GM12878 (cell line): ENCODE measurements at regions not wholly inside any gene's neighbourhood (a gene's known extent, or its start where the extent isn't known, plus 50 kb on each side); places are given as distances from the start of the nearest gene placed in this dataset.

Experiments used
- ATAC-seq: fragments of 200-7000 bp; cut with Tn5 transposase; 3 replicates; pipeline ENCODE4 v1.9.1; 2020; ENCODE audit warnings: mild to moderate bottlenecking, moderate library complexity
- BruUV-seq: library from RNA; stranded (reverse); fragments of 400-500 nt; replicated peaks from 2 replicates; lab custom pipeline; 2021; lab: Mats Ljungman, UMichigan
- CTCF ChIA-PET: fragments of 300-600 bp; sonication (Branson Sonifier 250); formaldehyde crosslinking; extraction: SDS; loops from one replicate; lab custom pipeline; 2021; ENCODE audit warnings: inconsistent platforms; lab: Yijun Ruan, JAX
- POLR2A ChIA-PET: fragments of 350-600 bp; formaldehyde crosslinking; extraction: SDS; loops from one replicate; lab custom pipeline; 2021; ENCODE audit warnings: inconsistent platforms; lab: Charles Lee
- RAD21 ChIA-PET: fragments of 300-600 bp; sonication (Branson Sonifier 250); formaldehyde crosslinking; loops from one replicate; lab custom pipeline; 2023; ENCODE audit warnings: antibody characterized with exemption; ENCODE audit not compliant: unreplicated experiment; lab: Charles Lee
- SMC1A ChIA-PET: fragments of 300-600 bp; sonication (Branson Sonifier 250); formaldehyde crosslinking; loops from one replicate; lab custom pipeline; 2023; ENCODE audit not compliant: unreplicated experiment, uncharacterized antibody; lab: Charles Lee
- DNase-seq: peaks from one replicate; pipeline ENCODE4 v3.0.0-alpha.2; 2011; ENCODE audit warnings: low read depth, low spot score
- FAIRE-seq: peaks from 3 replicates; lab custom pipeline; 2011; peaks lifted over from hg19 to GRCh38; lab: Jason Lieb, UNC
- H2AFZ ChIP-seq: 2 replicates; pipeline ENCODE4 v1.6.0; 2011; ENCODE audit warnings: low read depth, low read length, control low read depth; ENCODE audit not compliant: control insufficient read depth
- H3K27ac ChIP-seq: 2 replicates; pipeline ENCODE4 v1.5.1; 2011; ENCODE audit warnings: control low read depth; ENCODE audit not compliant: control insufficient read depth, insufficient read depth
- H3K27me3 ChIP-seq, 2 experiments: replicated peaks in 1 of 2; 2 replicates each; pipeline versions ENCODE4 v1.6.0 to v1.6.1; 2011; ENCODE audit warnings: low read length in 1 of 2; ENCODE audit not compliant: control insufficient read depth in 2 of 2, insufficient read depth in 2 of 2
- H3K36me3 ChIP-seq, 2 experiments: 2 replicates each; pipeline ENCODE4 v1.5.1; 2011; ENCODE audit warnings: low read length in 1 of 2; ENCODE audit not compliant: control insufficient read depth in 2 of 2, insufficient read depth in 2 of 2
- H3K4me1 ChIP-seq: 2 replicates; pipeline ENCODE4 v1.6.1; 2011; ENCODE audit warnings: mild to moderate bottlenecking, low read length, moderate library complexity, mixed read lengths; ENCODE audit not compliant: control insufficient read depth, insufficient read depth
- H3K4me2 ChIP-seq: 2 replicates; pipeline ENCODE4 v1.6.0; 2011; ENCODE audit warnings: control low read depth; ENCODE audit not compliant: control insufficient read depth, insufficient read depth
- H3K4me3 ChIP-seq: fragments of 200-600 bp; sonication (generic); 2 replicates; pipeline ENCODE4 v1.5.1; 2016
- H3K79me2 ChIP-seq: 2 replicates; pipeline ENCODE4 v1.6.0; 2011; ENCODE audit warnings: low read length; ENCODE audit not compliant: control insufficient read depth, insufficient read depth
- H3K9ac ChIP-seq: 2 replicates; pipeline ENCODE4 v1.8.0; 2011; ENCODE audit warnings: low read length, control low read depth, mixed read lengths; ENCODE audit not compliant: control insufficient read depth, insufficient read depth
- H3K9me3 ChIP-seq: replicated peaks from 3 replicates; pipeline ENCODE4 v1.5.1; 2011; ENCODE audit warnings: mild to moderate bottlenecking, low read length; ENCODE audit not compliant: control insufficient read depth, insufficient read depth
- H4K20me1 ChIP-seq: 2 replicates; pipeline ENCODE4 v1.6.0; 2011; ENCODE audit not compliant: control insufficient read depth, insufficient read depth
- CREB1 ChIP-seq: IDR thresholded peaks from 2 replicates; pipeline ENCODE4 v1.6.1; 2012; ENCODE audit warnings: low read depth, mild to moderate bottlenecking, inconsistent platforms
- EED ChIP-seq: sonication (generic); IDR thresholded peaks from 2 replicates; pipeline ENCODE4 v1.6.1; 2016; ENCODE audit warnings: antibody characterized with exemption, low read depth
- EZH2 ChIP-seq: IDR thresholded peaks from 2 replicates; pipeline ENCODE4 v1.6.1; 2012; ENCODE audit warnings: low read depth, mild to moderate bottlenecking, control low read depth, inconsistent platforms, low read length, borderline replicate concordance; ENCODE audit not compliant: control insufficient read depth
- GABPA ChIP-seq: IDR thresholded peaks from 2 replicates; pipeline ENCODE4 v1.6.1; 2014; ENCODE audit warnings: antibody characterized with exemption, low read depth, mild to moderate bottlenecking, inconsistent platforms
- HCFC1 ChIP-seq: fragments of 150-350 bp; IDR thresholded peaks from 2 replicates; pipeline ENCODE4 v1.6.1; 2014; ENCODE audit warnings: low read length
- HDAC2 ChIP-seq: fragments of 200-600 bp; sonication (generic); IDR thresholded peaks from 2 replicates; pipeline ENCODE4 v1.6.1; 2017
- MXI1 ChIP-seq: fragments of 150-350 bp; IDR thresholded peaks from 2 replicates; pipeline ENCODE4 v1.6.1; 2011; ENCODE audit warnings: low read depth, mild to moderate bottlenecking, inconsistent platforms, low read length, improper control_type of control experiment
- NFYA ChIP-seq: IDR thresholded peaks from 2 replicates; pipeline ENCODE4 v1.6.1; 2011; ENCODE audit warnings: low read depth, mild to moderate bottlenecking, low read length, improper control_type of control experiment, borderline replicate concordance
- PAX8 ChIP-seq: fragments of 450-650 bp; IDR thresholded peaks from 2 replicates; pipeline ENCODE4 v1.6.1; 2017; ENCODE audit warnings: mild to moderate bottlenecking, moderate library complexity
- RUNX3 ChIP-seq: IDR thresholded peaks from 2 replicates; pipeline ENCODE4 v1.6.1; 2012; ENCODE audit warnings: low read length, inconsistent platforms
- SREBF2 ChIP-seq: IDR thresholded peaks from 2 replicates; pipeline ENCODE4 v1.6.1; 2012; ENCODE audit warnings: mild to moderate bottlenecking, low read length
- STAT1 ChIP-seq: fragments of 450-650 bp; conservative IDR thresholded peaks from 2 replicates; pipeline ENCODE4 v1.6.1; 2014; ENCODE audit warnings: antibody characterized with exemption, mild to moderate bottlenecking
- ZBED1 ChIP-seq: IDR thresholded peaks from 2 replicates; pipeline ENCODE4 v1.6.1; 2016; ENCODE audit warnings: borderline replicate concordance
- in situ Hi-C: fragments of 300-500 bp; cut with MboI; formaldehyde crosslinking; loops from 9 replicates; pipeline ENCODE4 v1.14.3; 2018; ENCODE audit warnings: mixed read lengths
- intact Hi-C: fragments of 100-400 bp; cut with micrococcal nuclease; formaldehyde crosslinking; loops from one replicate; pipeline ENCODE4 v1.14.2; 2022; ENCODE audit not compliant: unreplicated experiment
- TF ChIP-seq, protein P1 (sequence below): fragments of 450-650 bp; IDR thresholded peaks from 2 replicates; pipeline ENCODE4 v1.6.1; 2016; ENCODE audit warnings: mild to moderate bottlenecking
- TF ChIP-seq, protein P2 (sequence below): IDR thresholded peaks from 2 replicates; pipeline ENCODE4 v1.6.1; 2011; ENCODE audit warnings: mild to moderate bottlenecking, low read depth, low read length, moderate library complexity; ENCODE audit not compliant: insufficient replicate concordance
- TF ChIP-seq, protein P3 (sequence below): fragments of 450-650 bp; IDR thresholded peaks from 2 replicates; pipeline ENCODE4 v1.6.1; 2014; ENCODE audit warnings: mild to moderate bottlenecking

DNA sequence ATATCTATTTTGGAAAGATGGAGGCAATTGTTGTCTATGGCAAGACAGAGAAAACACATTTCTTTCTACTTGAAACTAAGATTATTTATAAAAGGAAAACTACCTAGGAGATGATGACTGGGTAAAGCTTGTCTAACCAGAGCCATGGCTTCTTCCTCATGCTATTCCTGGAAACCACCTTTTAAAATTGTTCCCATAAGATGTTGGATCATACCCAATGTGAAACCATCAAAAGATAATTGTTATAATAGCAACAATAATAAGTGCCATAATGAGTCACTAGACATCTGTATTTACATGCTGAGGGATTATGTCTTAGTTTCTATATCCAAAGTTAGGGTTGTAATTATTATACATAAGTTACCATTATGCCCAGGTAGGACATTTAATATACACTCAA, 428.4 kb downstream of the KCNJ2 start:
- H3K36me3 ChIP-seq, result no peaks in the 10 kb centered on the region
- no peak for TF ChIP-seq RUNX3
- no peak for TF ChIP-seq CREB1
- no peak for TF ChIP-seq ZBED1
- no peak for TF ChIP-seq HDAC2
- TF ChIP-seq EED, result no peak
- TF ChIP-seq, protein P1, sequence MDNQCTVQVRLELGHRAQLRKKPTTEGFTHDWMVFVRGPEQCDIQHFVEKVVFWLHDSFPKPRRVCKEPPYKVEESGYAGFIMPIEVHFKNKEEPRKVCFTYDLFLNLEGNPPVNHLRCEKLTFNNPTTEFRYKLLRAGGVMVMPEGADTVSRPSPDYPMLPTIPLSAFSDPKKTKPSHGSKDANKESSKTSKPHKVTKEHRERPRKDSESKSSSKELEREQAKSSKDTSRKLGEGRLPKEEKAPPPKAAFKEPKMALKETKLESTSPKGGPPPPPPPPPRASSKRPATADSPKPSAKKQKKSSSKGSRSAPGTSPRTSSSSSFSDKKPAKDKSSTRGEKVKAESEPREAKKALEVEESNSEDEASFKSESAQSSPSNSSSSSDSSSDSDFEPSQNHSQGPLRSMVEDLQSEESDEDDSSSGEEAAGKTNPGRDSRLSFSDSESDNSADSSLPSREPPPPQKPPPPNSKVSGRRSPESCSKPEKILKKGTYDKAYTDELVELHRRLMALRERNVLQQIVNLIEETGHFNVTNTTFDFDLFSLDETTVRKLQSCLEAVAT, result no peak
- TF ChIP-seq, protein P2, sequence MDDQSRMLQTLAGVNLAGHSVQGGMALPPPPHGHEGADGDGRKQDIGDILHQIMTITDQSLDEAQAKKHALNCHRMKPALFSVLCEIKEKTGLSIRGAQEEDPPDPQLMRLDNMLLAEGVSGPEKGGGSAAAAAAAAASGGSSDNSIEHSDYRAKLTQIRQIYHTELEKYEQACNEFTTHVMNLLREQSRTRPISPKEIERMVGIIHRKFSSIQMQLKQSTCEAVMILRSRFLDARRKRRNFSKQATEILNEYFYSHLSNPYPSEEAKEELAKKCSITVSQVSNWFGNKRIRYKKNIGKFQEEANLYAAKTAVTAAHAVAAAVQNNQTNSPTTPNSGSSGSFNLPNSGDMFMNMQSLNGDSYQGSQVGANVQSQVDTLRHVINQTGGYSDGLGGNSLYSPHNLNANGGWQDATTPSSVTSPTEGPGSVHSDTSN, result no peak
- no peak for TF ChIP-seq GABPA
- TF ChIP-seq MXI1, result no peak
- TF ChIP-seq, protein P3, sequence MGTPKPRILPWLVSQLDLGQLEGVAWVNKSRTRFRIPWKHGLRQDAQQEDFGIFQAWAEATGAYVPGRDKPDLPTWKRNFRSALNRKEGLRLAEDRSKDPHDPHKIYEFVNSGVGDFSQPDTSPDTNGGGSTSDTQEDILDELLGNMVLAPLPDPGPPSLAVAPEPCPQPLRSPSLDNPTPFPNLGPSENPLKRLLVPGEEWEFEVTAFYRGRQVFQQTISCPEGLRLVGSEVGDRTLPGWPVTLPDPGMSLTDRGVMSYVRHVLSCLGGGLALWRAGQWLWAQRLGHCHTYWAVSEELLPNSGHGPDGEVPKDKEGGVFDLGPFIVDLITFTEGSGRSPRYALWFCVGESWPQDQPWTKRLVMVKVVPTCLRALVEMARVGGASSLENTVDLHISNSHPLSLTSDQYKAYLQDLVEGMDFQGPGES, result no peak
- TF ChIP-seq NFYA, result no peak
- no peak for TF ChIP-seq STAT1
- TF ChIP-seq EZH2, result no peak
- TF ChIP-seq SREBF2, result no peak
- TF ChIP-seq HCFC1, result no peak
- TF ChIP-seq PAX8, result no peak
- H3K4me1 ChIP-seq, result no peaks in the 10 kb centered on the region
- DNase-seq (no peak), ATAC-seq (no peak), FAIRE-seq (no peak)
- H3K27ac ChIP-seq, result no peak overlapping the region
- H2AFZ ChIP-seq, result no peak overlapping the region
- no peaks in the 10 kb centered on the region for H4K20me1 ChIP-seq
- SMC1A ChIA-PET, result no interaction called here
- intact Hi-C loops (no loop called here), in situ Hi-C loops (no loop called here)
- CTCF ChIA-PET, result no interaction called here
- POLR2A ChIA-PET, result no interaction called here
- H3K9ac ChIP-seq, result no peak overlapping the region
- RAD21 ChIA-PET, result no interaction called here
- BruUV-seq, result no TSS peak
- H3K27me3 ChIP-seq, result no peaks in the 10 kb centered on the region
- no peaks in the 10 kb centered on the region for H3K9me3 ChIP-seq
- H3K79me2 ChIP-seq, result no peaks in the 10 kb centered on the region
- no peak overlapping the region for H3K4me2 ChIP-seq
- H3K4me3 ChIP-seq, result no peak overlapping the region
